CD4-positive, alpha-beta T cell (primary cell): ENCODE measurements at regions not wholly inside any gene's neighbourhood (a gene's known extent, or its start where the extent isn't known, plus 50 kb on each side); places are given as distances from the start of the nearest gene placed in this dataset.

Source experiments
- ATAC-seq: fragments of 200-7000 bp; cut with Tn5 transposase; one replicate; pipeline ENCODE4 v1.10.0; 2022; ENCODE audit warnings: mild to moderate bottlenecking; ENCODE audit not compliant: poor library complexity
- CTCF ChIA-PET: fragments of 350-600 bp; sonication (Branson Sonifier 250); formaldehyde crosslinking; loops from one replicate; lab custom pipeline; 2021; ENCODE audit warnings: antibody characterized with exemption, inconsistent platforms; lab: Charles Lee
- POLR2A ChIA-PET: fragments of 350-600 bp; sonication (Branson Sonifier 250); formaldehyde crosslinking; loops from one replicate; lab custom pipeline; 2021; ENCODE audit warnings: antibody characterized with exemption, inconsistent platforms; lab: Charles Lee
- DNase-seq, 14 experiments: peaks; one replicate each; pipeline ENCODE4 v3.0.0-alpha.2; 2013 to 2020; ENCODE audit warnings: mixed read lengths in 2 of 14
- H3K27ac ChIP-seq, 2 donors: one replicate each; pipeline versions ENCODE4 v1.5.1 to v1.7.0; 2013; ENCODE audit warnings: low read length in 2 of 2, low read depth in 1 of 2, mild to moderate bottlenecking in 1 of 2
- H3K27me3 ChIP-seq, 2 experiments: 1 replicate in 1 of 2; 2 replicates in 1 of 2; pipeline versions ENCODE4 v1.6.1 to v1.7.0; 2013; ENCODE audit warnings: low read length in 2 of 2, control low read depth in 1 of 2, mild to moderate bottlenecking in 1 of 2, moderate library complexity in 1 of 2; ENCODE audit not compliant: insufficient read depth in 2 of 2, control insufficient read depth in 1 of 2
- H3K36me3 ChIP-seq: one replicate; pipeline ENCODE4 v1.6.1; 2013; ENCODE audit warnings: low read length, control low read depth; ENCODE audit not compliant: insufficient read depth
- H3K4me1 ChIP-seq: one replicate; pipeline ENCODE4 v1.6.1; 2013; ENCODE audit warnings: low read length, control low read depth; ENCODE audit not compliant: insufficient read depth
- H3K4me3 ChIP-seq: one replicate; pipeline ENCODE4 v1.5.1; 2013; ENCODE audit warnings: mild to moderate bottlenecking, low read length, moderate library complexity
- H3K9me3 ChIP-seq, 2 experiments: 1 replicate in 1 of 2; 2 replicates in 1 of 2; pipeline versions ENCODE4 v1.6.1 to v1.7.0; 2013; ENCODE audit warnings: low read length in 2 of 2, mild to moderate bottlenecking in 2 of 2, control low read depth in 1 of 2, moderate library complexity in 1 of 2; ENCODE audit not compliant: control insufficient read depth in 1 of 2, insufficient read depth in 1 of 2
- H3K27ac Mint-ChIP-seq: one replicate; pipeline ENCODE4 v1.8.0; 2020; ENCODE audit warnings: mixed read lengths
- H3K27me3 Mint-ChIP-seq: one replicate; pipeline ENCODE4 v1.8.0; 2021; ENCODE audit warnings: mixed read lengths
- H3K36me3 Mint-ChIP-seq: one replicate; pipeline ENCODE4 v1.8.0; 2021; ENCODE audit warnings: low read depth, mixed read lengths
- H3K4me1 Mint-ChIP-seq: one replicate; pipeline ENCODE4 v1.8.0; 2021; ENCODE audit warnings: low read depth, mixed read lengths
- H3K4me3 Mint-ChIP-seq: one replicate; pipeline ENCODE4 v1.8.0; 2020; ENCODE audit warnings: mild to moderate bottlenecking, mixed read lengths
- H3K9me3 Mint-ChIP-seq: one replicate; pipeline ENCODE4 v1.8.0; 2020; ENCODE audit warnings: mixed read lengths
- CTCF ChIP-seq: fragments of 200-600 bp; IDR thresholded peaks from one replicate; pipeline ENCODE4 v1.8.0; 2022; ENCODE audit warnings: antibody characterized with exemption, mild to moderate bottlenecking
- intact Hi-C, 2 experiments: fragments of 100-400 bp; cut with DNase I in 1 of 2; cut with micrococcal nuclease in 1 of 2; formaldehyde crosslinking; loops; one replicate each; pipeline versions ENCODE4 v1.15.1 to v1.9.0; 2023 to 2025; cut with DNase I, micrococcal nuclease

GRCh38 chr6:74605922-74606581 lies 599.8 kb downstream of the COL12A1 start:
- H3K4me1 Mint-ChIP-seq, result no peaks in the 10 kb centered on the region
- Histone ChIP-seq H3K4me1 (no peaks in the 10 kb centered on the region), H3K9me3 (no peaks in the 10 kb centered on the region), H3K4me3 (no peak overlapping the region), H3K36me3 (no peaks in the 10 kb centered on the region), H3K27ac (no peak overlapping the region), H3K27me3 (no peaks in the 10 kb centered on the region)
- DNase-seq, result no peak
- TF ChIP-seq CTCF, result no peak
- no peak overlapping the region for H3K27ac Mint-ChIP-seq
- ChIA-PET POLR2A (no interaction called here), CTCF (no interaction called here)
- no peaks in the 10 kb centered on the region for H3K9me3 Mint-ChIP-seq
- ATAC-seq, result no peak
- intact Hi-C loops, result no loop called here
- H3K27me3 Mint-ChIP-seq, result no peaks in the 10 kb centered on the region
- no peaks in the 10 kb centered on the region for H3K36me3 Mint-ChIP-seq
- H3K4me3 Mint-ChIP-seq, result no peak overlapping the region

GRCh38 chr6:74604279-74604678 lies 601.6 kb downstream of the COL12A1 start:
- POLR2A ChIA-PET, result no interaction called here
- intact Hi-C loops, result no loop called here
- no peaks in the 10 kb centered on the region for H3K36me3 Mint-ChIP-seq

GRCh38 chr6:74603322-74604076 lies 602.4 kb downstream of the COL12A1 start:
- Mint-ChIP-seq H3K9me3 (no peaks in the 10 kb centered on the region), H3K4me3 (no peak overlapping the region), H3K36me3 (no peaks in the 10 kb centered on the region), H3K27ac (no peak overlapping the region), H3K27me3 (no peaks in the 10 kb centered on the region), H3K4me1 (no peaks in the 10 kb centered on the region)
- H3K36me3 ChIP-seq, result no peaks in the 10 kb centered on the region
- H3K4me3 ChIP-seq, result no peak overlapping the region
- H3K4me1 ChIP-seq, result no peaks in the 10 kb centered on the region
- DNase-seq (no peak), ATAC-seq (no peak)
- no peaks in the 10 kb centered on the region for H3K27me3 ChIP-seq
- no peak overlapping the region for H3K27ac ChIP-seq
- TF ChIP-seq CTCF, result no peak
- intact Hi-C loops, result no loop called here
- POLR2A ChIA-PET, result no interaction called here
- CTCF ChIA-PET, result no interaction called here
- peaks cover 0 to 4% of the 10 kb centered on the region in 2 experiments for H3K9me3 ChIP-seq

More at GRCh38 chr6:74604279-74604678, 601.6 kb downstream of the COL12A1 start:
- CTCF ChIA-PET, result no interaction called here
- Histone ChIP-seq H3K36me3 (no peaks in the 10 kb centered on the region), H3K9me3 (peaks cover 0 to 4% of the 10 kb centered on the region in 2 experiments), H3K27me3 (no peaks in the 10 kb centered on the region), H3K27ac (no peak overlapping the region), H3K4me1 (no peaks in the 10 kb centered on the region), H3K4me3 (no peak overlapping the region)
- Mint-ChIP-seq H3K27me3 (no peaks in the 10 kb centered on the region), H3K27ac (no peak overlapping the region), H3K9me3 (no peaks in the 10 kb centered on the region), H3K4me3 (no peak overlapping the region), H3K4me1 (no peaks in the 10 kb centered on the region)
- ATAC-seq, result no peak
- TF ChIP-seq CTCF, result no peak
- no peak for DNase-seq
